SK-N-DZ (cell line): ENCODE measurements at regions not wholly inside any gene's neighbourhood (a gene's known extent, or its start where the extent isn't known, plus 50 kb on each side); places are given as distances from the start of the nearest gene placed in this dataset.
"Not testable (repeated sequence)": the region's sequence is repeated elsewhere in the genome, so short reads cannot be mapped to it uniquely, and the experiment has no call there.

Experiments
- DNase-seq: peaks from one replicate; pipeline ENCODE4 v3.0.0-alpha.2; 2015; ENCODE audit warnings: low spot score

- not testable (repeated sequence) for DNase-seq
Measured at GRCh38 chr12:75683995-75684586, 172.7 kb upstream of the KRR1 start.

DNA sequence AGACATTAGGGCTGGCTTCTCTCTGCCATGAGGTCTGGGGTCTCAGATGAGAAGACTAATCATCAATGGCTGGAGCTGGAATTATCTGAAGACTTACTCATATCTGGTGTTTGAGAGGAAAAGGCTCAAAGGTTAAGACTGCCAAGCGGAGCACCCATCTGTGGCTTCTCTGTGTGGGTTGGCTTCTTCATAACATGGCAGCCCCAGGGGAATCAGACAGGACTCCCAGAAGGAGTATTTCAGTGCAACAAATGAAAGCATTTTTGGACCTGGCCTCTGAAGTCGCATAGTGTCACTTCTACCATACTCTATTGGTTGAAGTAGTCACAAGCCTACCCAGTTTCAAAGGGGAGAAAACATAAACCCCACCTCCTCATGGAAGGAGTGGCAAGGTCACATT lies 171.8 kb upstream of the KRR1 start:
- DNase-seq, result no peak

- DNase-seq, result no peak
Measured at GRCh38 chr12:75677522-75677921, 166.1 kb upstream of the KRR1 start.

GRCh38 chr12:75674393-75674792 lies 163.0 kb upstream of the KRR1 start:
- no peak for DNase-seq

GRCh38 chr12:75672200-75672599 lies 160.8 kb upstream of the KRR1 start:
- peak; percentile 87 for DNase-seq

DNA sequence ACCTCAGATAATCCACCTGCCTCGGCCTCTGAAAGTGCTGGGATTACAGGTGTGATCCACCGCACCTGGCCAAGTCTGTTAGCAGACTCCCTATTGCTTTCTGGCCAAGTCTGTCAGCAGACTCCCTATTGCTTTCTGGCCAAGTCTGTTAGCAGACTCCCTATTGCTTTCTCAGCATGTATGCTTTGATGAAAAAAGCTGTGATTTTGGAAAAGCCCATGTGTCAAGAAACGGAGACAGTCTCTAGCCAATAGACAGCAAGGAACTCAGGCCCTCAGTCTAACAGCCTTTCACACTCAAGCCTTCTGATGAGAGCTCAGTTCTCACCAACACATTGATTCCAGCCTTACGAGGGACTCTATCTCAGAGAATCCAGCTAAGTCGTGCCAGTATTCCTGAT lies 158.8 kb upstream of the KRR1 start:
- DNase-seq, result no peak

- DNase-seq, result no peak
Measured at GRCh38 chr12:75666939-75667334, 155.5 kb upstream of the KRR1 start.

- no peak for DNase-seq
Measured at GRCh38 chr12:75666126-75666938, 154.9 kb upstream of the KRR1 start.

- DNase-seq, result no peak
Measured at GRCh38 chr12:75665216-75665615, 153.8 kb upstream of the KRR1 start.

GRCh38 chr12:75662511-75663159 lies 151.2 kb upstream of the KRR1 start:
- no peak for DNase-seq

DNA sequence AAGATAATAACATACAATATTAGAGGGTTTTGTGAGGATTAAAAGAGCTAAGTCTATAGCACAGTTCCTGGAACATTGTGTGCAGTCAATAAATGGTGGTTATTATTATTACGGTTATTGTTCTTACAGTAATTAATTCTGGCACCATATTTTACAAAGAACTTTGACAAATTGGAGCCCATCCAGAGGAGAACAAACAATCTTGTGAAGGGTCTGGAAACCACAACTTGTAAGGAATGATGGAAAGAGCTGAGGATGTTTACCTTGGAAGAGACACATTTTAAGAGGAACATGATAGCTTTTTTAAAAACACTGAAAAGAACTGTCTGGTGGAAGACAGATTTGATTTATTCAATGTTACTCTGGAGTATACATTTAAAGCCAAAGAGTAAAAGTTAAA lies 150.5 kb upstream of the KRR1 start:
- no peak for DNase-seq

DNA sequence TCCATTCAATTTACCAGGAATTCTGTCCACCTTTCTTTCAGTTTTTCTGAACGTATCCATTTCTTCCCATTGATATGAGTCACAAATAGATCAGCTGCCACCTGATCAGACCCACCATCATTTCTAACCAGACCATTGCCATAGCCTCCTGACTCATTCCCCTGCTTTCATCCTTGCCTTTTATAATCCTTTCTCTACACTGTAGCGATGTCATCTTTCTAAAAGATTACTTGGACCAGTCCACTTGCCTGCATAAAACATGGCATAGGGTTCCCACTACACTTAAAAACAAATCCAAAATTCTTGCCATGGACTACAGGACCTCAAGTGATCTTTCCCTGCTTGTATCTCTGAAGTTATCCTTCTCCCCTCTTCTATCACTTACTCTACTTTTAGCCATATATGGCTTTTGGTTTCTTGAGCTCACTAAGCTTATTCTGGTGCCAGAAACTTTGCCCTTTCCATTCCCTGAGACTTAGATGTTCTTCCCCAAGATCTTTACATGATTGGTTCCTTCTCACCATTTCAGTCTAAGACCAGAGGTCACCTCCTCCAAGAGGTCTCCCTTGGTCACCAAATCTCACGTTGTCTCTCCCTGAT lies 149.5 kb upstream of the KRR1 start:
- no peak for DNase-seq

- no peak for DNase-seq
Measured at GRCh38 chr12:75660107-75660530, 148.7 kb upstream of the KRR1 start.

GRCh38 chr12:75658901-75659823 lies 147.8 kb upstream of the KRR1 start:
- no peak for DNase-seq

GRCh38 chr12:75658286-75658685 lies 146.9 kb upstream of the KRR1 start:
- no peak for DNase-seq

DNA sequence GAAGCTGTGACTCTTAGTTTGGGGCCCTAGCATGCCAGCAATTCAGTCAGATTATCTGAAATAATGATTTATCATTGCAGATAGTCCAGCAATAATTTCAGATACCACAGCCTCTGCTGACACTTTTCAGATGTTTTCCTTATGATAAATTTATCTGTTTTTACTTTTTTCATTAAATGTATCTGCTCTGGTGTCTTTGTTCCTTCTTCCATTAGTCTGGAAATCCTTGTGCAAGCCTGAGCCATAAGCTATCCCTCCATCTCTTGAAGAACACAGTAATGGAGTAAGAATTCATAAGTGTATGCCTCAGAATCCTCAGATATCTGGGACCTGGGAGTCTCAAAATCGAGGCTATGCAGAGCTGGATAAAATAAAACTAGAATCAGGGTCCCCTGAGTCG lies 146.4 kb upstream of the KRR1 start:
- DNase-seq, result no peak

DNA sequence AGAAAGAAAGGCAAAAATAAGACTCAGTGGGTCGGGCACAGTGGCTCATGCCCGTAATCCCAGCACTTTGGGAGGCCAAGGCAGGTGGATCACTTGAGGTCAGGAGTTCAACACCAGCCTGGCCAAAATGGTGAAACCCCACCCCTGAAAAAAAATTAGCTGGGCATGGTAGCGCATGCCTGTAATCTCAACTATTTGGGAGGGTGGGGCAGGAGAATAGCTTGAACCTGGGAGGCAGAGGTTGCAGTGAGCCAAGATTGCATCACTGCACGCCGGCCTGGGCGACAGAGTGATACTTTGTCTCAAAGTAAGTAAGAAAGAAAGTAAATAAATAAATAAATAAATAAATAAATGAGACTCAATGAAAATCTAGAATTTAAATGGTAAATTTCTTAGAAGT lies 145.9 kb upstream of the KRR1 start:
- DNase-seq, result not testable (repeated sequence)

GRCh38 chr12:75656648-75657047 lies 145.2 kb upstream of the KRR1 start:
- no peak for DNase-seq

GRCh38 chr12:75656210-75656609 lies 144.8 kb upstream of the KRR1 start:
- no peak for DNase-seq

GRCh38 chr12:75655315-75655806 lies 144.0 kb upstream of the KRR1 start:
- DNase-seq, result no peak

- no peak for DNase-seq
Measured at GRCh38 chr12:75651342-75651695, 139.9 kb upstream of the KRR1 start.
